Activated B cell treated with CpG ODN at 0.5 μM for 24 hours (primary cell): ENCODE measurements at regions not wholly inside any gene's neighbourhood (a gene's known extent, or its start where the extent isn't known, plus 50 kb on each side); places are given as distances from the start of the nearest gene placed in this dataset.

Experiments
- ATAC-seq: fragments of 200-7000 bp; cut with Tn5 transposase; one replicate; pipeline ENCODE4 v1.10.0; 2021; ENCODE audit warnings: low read depth, mild to moderate bottlenecking, moderate library complexity
- CTCF ChIA-PET: fragments of 350-600 bp; sonication (Branson Sonifier 250); formaldehyde crosslinking; loops from one replicate; lab custom pipeline; 2021; ENCODE audit warnings: antibody characterized with exemption; lab: Charles Lee
- POLR2A ChIA-PET: fragments of 350-600 bp; sonication (Branson Sonifier 250); formaldehyde crosslinking; loops from one replicate; lab custom pipeline; 2021; ENCODE audit warnings: antibody characterized with exemption; lab: Charles Lee
- DNase-seq: peaks from one replicate; pipeline ENCODE4 v3.0.0; 2022
- H3K27ac Mint-ChIP-seq: one replicate; pipeline ENCODE4 v1.8.0; 2020; ENCODE audit warnings: mixed read lengths
- H3K27me3 Mint-ChIP-seq: one replicate; pipeline ENCODE4 v1.8.0; 2021; ENCODE audit warnings: mixed read lengths
- H3K36me3 Mint-ChIP-seq: one replicate; pipeline ENCODE4 v1.8.0; 2021; ENCODE audit warnings: low read depth, mixed read lengths
- H3K4me1 Mint-ChIP-seq: one replicate; pipeline ENCODE4 v1.8.0; 2021; ENCODE audit warnings: mixed read lengths
- H3K4me3 Mint-ChIP-seq: one replicate; pipeline ENCODE4 v1.8.0; 2020; ENCODE audit warnings: mild to moderate bottlenecking, mixed read lengths
- H3K9me3 Mint-ChIP-seq: one replicate; pipeline ENCODE4 v1.8.0; 2020; ENCODE audit warnings: mixed read lengths
- intact Hi-C: fragments of 100-400 bp; cut with micrococcal nuclease; formaldehyde crosslinking; loops from one replicate; pipeline ENCODE4 v1.15.1; 2024
- TF ChIP-seq, protein P1 (sequence below): fragments of 200-600 bp; IDR thresholded peaks from one replicate; pipeline ENCODE4 v1.8.0; 2022; ENCODE audit warnings: antibody characterized with exemption, mild to moderate bottlenecking

DNA sequence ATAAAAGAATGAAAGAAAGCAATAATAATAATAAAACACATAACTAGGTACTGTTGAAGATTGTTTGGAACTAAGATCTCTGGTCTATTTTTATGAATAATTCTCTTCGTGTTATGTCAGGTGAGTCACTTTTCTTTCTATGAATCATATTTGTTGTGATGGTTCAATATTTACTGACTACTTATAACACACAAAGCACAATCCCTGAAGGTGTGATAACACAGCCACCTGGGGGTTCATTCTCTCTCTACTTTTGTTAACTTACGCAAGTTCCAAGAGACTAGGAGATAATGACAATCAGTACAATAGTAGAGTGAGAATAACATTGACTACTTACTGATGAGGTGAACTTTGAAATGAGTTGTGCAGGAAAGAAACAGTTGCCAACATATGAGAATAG is 149.9 kb downstream of the IBTK start:
- Mint-ChIP-seq H3K36me3 (no peaks in the 10 kb centered on the region), H3K4me3 (no peak overlapping the region), H3K4me1 (no peaks in the 10 kb centered on the region), H3K27me3 (no peaks in the 10 kb centered on the region), H3K27ac (no peak overlapping the region), H3K9me3 (no peaks in the 10 kb centered on the region)
- POLR2A ChIA-PET, result no interaction called here
- intact Hi-C loops, result no loop called here
- no peak for ATAC-seq
- CTCF ChIA-PET, result no interaction called here
- no peak for DNase-seq
- TF ChIP-seq, protein P1, sequence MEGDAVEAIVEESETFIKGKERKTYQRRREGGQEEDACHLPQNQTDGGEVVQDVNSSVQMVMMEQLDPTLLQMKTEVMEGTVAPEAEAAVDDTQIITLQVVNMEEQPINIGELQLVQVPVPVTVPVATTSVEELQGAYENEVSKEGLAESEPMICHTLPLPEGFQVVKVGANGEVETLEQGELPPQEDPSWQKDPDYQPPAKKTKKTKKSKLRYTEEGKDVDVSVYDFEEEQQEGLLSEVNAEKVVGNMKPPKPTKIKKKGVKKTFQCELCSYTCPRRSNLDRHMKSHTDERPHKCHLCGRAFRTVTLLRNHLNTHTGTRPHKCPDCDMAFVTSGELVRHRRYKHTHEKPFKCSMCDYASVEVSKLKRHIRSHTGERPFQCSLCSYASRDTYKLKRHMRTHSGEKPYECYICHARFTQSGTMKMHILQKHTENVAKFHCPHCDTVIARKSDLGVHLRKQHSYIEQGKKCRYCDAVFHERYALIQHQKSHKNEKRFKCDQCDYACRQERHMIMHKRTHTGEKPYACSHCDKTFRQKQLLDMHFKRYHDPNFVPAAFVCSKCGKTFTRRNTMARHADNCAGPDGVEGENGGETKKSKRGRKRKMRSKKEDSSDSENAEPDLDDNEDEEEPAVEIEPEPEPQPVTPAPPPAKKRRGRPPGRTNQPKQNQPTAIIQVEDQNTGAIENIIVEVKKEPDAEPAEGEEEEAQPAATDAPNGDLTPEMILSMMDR, result no peak

DNA sequence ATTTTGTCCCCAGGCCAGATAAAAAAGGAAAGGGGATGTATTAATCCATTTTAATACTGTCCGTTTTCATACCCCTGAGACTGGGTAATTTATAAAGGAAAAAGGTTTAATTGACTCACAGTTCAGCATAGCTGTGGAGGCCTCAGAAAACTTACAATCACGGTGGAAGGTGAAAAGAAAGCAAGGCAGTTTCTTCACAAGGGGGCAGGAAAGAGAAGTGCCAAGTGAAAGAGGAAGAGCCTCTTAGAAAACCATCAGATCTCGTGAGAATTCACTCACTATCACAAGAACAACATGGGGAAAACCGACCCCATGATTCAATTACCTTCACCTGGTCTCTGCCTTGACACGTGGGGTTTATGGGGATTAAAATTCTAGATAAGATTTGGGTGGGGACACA is 152.5 kb downstream of the IBTK start:
- H3K4me3 Mint-ChIP-seq, result no peak overlapping the region
- ATAC-seq, result no peak
- intact Hi-C loops, result no loop called here
- no peaks in the 10 kb centered on the region for H3K9me3 Mint-ChIP-seq
- H3K27me3 Mint-ChIP-seq, result no peaks in the 10 kb centered on the region
- H3K4me1 Mint-ChIP-seq, result no peaks in the 10 kb centered on the region
- ChIA-PET CTCF (interaction anchor here (0.7 kb wide), 1 partner anchor 1418 kb away, joined by 3 read pairs; no protein-coding TSS in a partner anchor), POLR2A (no interaction called here)
- no peak overlapping the region for H3K27ac Mint-ChIP-seq
- TF ChIP-seq, protein P1, result no peak
- no peaks in the 10 kb centered on the region for H3K36me3 Mint-ChIP-seq
- no peak for DNase-seq

DNA sequence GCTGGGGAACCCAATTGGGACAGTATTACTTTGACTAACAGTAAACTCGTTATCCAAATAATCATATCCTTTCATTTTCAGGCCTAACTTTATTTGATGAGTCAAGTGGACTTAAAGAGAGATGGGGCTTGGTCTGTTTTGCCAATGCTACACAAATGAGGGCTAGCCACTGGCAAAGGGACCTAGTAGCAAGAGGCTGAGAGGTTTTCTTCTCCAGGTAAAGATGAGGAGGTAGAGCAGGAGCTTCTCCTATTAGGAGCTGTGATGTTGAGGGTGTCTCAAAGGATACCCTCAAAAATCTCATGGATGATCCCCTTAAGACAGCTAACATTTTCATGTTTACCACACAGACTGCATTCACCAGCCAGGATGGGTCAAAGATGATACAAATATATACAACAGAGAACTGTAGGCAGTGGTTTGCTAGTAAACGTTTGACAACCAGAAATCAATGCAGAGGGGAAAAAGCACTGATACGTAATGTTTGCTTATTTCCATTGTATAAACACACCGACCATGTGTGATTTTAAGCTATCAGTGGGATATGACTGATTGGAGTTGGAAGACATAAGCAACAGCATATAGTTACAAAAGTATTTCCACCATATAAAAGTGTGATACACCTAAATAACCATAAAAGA is 153.3 kb downstream of the IBTK start:
- no peak for ATAC-seq
- no peaks in the 10 kb centered on the region for H3K9me3 Mint-ChIP-seq
- no peak for DNase-seq

DNA sequence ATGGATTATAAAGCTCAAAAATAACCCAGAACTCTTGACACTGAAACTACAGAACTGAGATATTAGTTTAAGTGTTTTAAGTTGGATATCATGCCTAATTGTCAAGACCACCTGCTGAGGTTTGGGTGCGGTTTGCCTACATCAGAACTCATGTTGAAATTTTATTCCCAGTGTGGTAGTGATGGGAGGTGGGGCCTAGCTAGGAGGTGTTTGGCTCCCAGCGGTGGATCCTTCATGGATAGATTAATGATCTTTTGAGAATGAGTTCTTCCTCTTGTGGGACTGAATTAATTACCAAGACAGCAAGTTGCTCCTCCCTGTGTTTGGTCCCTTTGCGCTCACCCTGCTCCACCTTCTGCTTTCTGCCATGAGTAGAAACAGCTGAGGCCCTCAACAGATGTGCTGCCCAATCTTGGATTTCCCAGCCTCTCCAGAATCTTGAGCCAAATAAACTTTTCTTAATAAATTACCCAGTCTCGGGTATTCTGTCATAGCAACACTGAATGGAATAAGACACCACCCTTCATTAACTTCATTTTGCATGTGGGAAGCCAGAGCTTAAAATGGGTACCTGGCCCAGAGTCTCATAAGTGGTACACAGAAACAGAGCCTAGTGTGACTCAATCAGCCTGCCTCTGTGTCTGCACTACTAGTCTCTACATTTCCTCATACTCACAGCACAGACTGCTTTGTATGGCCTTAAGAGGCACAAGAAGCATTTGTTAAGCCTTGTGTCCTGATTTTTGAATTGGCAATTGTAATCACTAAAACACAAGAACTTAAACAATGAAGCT is 158.4 kb downstream of the IBTK start:
- DNase-seq (no peak), ATAC-seq (no peak)
- ChIA-PET CTCF (no interaction called here), POLR2A (no interaction called here)
- Mint-ChIP-seq H3K9me3 (no peaks in the 10 kb centered on the region), H3K36me3 (no peaks in the 10 kb centered on the region), H3K27ac (no peak overlapping the region), H3K4me3 (no peak overlapping the region), H3K4me1 (no peaks in the 10 kb centered on the region), H3K27me3 (no peaks in the 10 kb centered on the region)
- TF ChIP-seq, protein P1, result no peak
- intact Hi-C loops, result no loop called here

More for the DNA sequence above, 153.3 kb downstream of the IBTK start:
- no peaks in the 10 kb centered on the region for H3K4me1 Mint-ChIP-seq
- no peak overlapping the region for H3K27ac Mint-ChIP-seq
- no peaks in the 10 kb centered on the region for H3K36me3 Mint-ChIP-seq
- H3K4me3 Mint-ChIP-seq, result no peak overlapping the region
- POLR2A ChIA-PET, result no interaction called here
- intact Hi-C loops, result no loop called here
- CTCF ChIA-PET, result no interaction called here
- TF ChIP-seq, protein P1, result no peak
- no peaks in the 10 kb centered on the region for H3K27me3 Mint-ChIP-seq

DNA sequence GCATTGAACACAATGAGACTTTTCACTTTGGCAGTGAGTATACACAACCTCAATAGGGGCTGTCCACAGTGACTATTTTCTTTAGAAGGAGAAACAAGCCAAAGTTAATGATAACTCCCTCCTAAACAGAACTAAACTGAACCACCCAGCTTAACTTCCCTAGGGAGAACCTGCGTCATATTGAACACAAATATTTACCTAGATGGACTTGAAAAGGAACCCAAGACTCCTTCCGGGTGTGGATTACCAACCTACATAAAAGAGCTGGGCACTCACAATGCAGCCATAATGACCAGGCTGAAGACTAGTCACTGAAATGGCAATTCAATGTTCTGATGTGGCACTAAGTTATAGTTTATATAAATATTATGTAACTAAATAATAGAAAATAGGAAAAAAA is 160.6 kb downstream of the IBTK start:
- H3K27ac Mint-ChIP-seq, result no peak overlapping the region
- H3K36me3 Mint-ChIP-seq, result no peaks in the 10 kb centered on the region
- ATAC-seq, result no peak
- TF ChIP-seq, protein P1, result no peak
- CTCF ChIA-PET, result no interaction called here
- POLR2A ChIA-PET, result no interaction called here
- H3K4me3 Mint-ChIP-seq, result no peak overlapping the region
- H3K4me1 Mint-ChIP-seq, result no peaks in the 10 kb centered on the region
- intact Hi-C loops, result no loop called here
- H3K27me3 Mint-ChIP-seq, result no peaks in the 10 kb centered on the region
- H3K9me3 Mint-ChIP-seq, result no peaks in the 10 kb centered on the region
- DNase-seq, result no peak
